Stimulated activated CD4-positive, alpha-beta T cell treated with anti-CD3 and anti-CD28 coated beads, Interleukin-1b, Interleukin-23, amount 100 ng/mL, for 48 hours (primary cell): ENCODE measurements at regions not wholly inside any gene's neighbourhood (a gene's known extent, or its start where the extent isn't known, plus 50 kb on each side); places are given as distances from the start of the nearest gene placed in this dataset.

Source experiments
- DNase-seq: peaks from one replicate; pipeline ENCODE4 v3.0.0-alpha.2; 2020

DNA sequence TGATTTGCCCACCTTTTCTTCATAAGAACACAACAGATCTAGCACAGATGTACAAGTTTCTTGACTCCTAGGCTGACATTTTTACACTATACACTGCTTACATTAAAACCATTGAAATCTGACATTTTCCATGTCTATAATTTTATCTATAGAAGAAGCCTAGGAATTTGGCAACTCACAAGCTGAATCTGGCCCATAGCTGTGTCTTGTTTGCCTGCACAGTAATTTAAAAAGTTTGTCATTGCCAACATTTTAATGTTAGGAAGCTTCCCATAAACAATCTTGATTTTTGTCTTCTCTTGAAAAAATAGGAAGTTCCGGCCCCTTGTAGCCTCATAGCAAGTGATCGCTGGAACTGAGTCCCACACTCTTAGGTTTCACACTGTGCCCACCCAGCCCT lies 394.6 kb upstream of the AZI2 start:
- DNase-seq, result no peak

DNA sequence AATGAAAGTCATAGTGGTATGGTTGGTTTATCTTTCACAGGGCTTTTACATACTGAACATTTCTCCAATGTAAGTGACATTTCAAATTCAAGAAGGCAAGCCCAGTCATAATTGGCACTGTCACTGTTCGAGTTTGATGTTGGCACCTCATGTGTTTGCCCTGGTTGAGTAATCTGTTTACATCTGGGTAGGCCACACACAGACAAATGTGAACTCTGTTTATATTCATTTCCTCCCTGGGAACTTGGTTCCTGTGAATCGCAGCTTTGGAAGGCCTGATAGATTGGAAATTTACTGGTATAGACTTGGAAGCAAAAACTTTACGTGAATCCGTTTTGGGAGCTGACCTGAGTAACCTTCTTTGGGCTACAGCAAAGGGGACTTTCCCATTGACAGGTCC lies 395.2 kb upstream of the AZI2 start:
- DNase-seq, result no peak

DNA sequence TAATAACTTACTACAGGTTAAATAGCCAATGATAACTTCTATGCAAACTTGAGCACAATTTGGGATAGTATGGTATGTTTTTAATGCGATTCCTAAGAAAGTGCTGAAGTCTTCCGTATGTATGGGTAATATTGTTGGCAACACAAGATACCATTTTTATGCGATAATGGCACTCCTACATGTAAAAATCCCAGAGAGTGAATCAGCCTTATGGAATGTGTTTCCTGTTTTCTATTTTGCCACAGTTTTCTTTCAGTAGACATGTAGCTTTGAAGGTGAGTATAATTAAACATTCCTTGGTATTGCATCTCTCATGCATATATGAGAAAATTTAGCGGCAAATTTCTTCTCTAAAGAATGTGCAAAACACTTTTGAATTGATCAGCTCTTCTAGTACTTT lies 396.8 kb upstream of the AZI2 start:
- DNase-seq, result no peak

DNA sequence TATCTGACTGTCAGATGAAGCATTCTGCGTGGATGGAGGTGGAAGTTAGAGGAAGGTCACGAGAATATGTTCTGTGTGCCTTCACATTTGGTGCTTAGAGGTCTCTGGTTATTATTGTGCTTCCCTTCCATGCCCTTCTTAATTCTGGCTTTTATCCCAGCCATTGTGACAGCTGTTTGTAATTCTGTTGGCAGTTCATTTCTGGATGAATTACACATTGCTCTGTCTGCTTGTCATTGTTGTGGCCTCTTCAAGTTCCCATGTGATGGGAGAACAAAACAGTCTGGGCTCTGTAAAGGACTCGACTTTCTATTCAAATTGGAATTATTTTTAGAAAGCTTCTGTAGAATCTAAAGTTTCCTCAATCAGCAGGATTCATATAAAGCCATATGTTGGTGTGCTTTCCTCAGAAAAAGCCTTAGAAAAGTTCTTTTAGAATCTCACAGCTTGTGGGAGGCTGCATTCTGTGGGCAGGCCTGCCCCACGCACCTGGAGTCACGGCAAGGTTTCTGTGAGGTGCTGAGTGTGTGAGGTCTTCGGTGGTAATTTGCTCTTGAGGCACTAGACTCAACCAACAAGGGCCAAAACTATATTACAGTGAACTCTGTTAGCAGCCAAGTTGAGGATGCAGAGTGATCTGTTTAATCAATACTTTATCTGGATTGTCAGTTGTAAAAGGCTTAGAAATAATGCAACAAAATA lies 397.4 kb upstream of the AZI2 start:
- DNase-seq, result no peak

DNA sequence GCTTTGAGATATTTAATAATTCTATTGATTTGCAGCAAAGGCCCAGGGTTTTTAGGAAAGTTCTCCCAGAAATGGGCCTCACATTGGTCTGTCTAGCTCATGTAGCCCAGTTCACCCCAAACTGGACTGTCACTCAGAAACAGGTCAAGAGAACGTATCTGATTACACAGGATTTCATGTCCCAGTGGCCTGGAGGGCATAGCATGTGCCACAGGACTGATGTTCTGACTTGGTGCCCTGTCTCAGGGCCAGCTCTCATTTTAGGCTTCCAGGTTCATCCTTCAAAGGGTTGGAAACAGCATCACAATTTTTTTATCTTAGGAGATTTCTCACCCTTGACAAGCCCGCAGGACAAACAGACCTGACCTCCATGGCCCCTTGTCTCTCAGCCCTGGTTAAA lies 398.4 kb upstream of the AZI2 start:
- DNase-seq, result no peak

DNA sequence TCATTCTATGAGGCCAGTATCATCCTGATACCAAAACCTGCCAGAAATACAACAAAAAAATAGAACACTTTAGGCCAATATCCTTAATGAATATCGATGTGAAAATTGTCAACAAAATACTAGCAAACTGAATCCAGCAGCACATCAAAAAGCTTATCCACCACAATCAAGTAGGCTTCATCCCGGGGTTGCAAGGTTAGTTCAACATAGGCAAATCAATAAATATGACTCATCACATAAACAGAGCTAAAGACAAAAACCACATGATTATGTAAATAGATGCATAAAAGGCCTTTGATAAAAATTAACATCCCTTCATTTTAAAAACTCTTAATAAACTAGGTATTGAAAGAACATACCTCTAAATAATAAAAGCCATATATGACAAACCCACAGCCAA lies 403.2 kb upstream of the AZI2 start:
- DNase-seq, result no peak

DNA sequence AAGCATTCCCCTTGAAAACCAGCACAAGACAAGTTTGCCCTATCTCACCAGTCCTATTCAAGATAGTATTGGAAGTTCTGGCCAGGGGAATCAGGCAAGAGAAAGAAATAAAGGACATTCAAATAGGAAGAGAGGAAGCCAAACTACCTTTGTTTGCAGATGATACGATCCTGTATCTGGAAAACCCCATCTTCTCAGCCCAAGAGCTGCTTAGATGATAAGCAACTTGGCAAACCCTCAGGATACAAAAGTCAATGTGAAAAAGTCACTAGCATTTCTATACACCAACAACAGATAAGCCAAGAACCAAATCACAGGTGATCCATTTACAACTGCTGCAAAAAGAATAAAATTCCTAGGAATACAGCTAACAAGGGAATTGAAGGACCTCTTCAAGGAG lies 403.7 kb upstream of the AZI2 start:
- DNase-seq, result no peak

DNA sequence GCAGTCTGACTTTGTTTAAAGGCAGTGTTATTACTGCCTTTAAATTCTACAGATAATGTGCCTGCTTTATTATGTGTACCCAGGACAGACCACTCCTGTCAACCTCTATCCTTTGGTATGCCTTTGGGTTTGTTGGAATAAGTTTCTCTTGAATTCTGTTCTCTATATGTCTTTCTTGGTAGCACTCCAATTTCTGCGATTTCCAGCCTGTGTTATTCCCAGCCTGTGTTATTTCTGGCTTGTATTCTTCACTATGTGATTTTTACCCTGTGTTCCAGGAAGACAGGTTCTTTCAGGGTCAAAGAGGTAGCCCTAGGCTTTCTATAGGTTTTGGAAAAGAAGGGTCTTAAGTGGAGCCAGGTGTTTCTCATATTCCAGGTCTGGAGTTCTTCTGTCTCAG lies 407.4 kb upstream of the AZI2 start:
- no peak for DNase-seq

DNA sequence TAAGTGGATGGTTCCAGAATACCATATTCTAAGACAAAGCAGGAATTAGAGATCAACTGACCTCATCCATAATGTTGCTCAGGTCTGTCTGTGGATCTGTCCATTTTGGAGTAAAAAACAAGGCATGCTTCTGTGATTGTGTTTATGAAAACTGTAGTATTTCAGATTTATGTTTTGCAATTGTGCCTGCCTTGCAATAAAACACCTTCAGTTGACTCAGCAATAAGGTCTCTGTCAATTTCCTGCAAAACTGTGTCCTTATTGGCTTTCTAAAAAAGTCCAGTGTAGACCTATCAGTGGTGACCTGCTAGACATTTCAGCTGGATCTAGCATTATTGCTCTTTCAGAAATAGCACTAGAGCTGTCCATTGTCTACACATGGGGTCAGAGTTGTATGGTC lies 409.5 kb upstream of the AZI2 start:
- DNase-seq, result no peak

DNA sequence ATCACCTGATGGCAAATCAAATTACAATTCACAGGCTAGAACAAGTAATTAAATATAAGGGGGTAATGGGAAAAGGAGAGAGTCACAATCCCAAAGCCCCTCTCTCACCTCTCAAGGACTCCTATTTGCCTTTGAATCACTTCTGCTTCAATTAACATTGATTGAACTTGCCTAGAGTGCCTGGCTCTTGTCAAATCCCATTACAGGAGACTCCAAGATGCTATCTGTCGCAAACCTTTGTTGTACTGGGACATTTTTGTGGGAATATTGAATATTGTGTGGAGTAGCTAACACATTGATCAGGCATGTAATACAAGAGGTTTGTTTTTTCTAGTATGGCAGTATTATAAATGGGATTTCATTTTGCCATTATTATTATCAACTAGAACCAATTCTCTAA lies 412.8 kb upstream of the AZI2 start:
- DNase-seq, result no peak

DNA sequence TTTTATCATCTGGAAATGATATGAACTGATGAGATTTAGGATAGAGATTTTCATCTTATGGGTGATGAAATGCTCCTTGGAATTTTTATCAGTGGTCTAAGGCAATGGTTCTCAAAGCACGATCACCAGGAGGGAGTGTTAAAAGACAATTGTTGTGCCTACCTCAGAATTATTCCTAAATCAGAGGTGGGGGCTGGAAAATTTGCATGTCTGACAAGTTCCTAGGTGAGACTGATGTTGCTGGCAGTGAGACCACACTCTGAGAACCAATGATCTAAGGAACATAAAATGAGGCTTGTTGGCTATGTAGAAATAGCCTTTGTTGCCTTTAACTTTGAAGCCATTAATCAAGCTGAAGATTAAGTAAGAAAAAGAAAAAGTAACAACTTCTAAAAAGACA lies 416.6 kb upstream of the AZI2 start:
- no peak for DNase-seq

DNA sequence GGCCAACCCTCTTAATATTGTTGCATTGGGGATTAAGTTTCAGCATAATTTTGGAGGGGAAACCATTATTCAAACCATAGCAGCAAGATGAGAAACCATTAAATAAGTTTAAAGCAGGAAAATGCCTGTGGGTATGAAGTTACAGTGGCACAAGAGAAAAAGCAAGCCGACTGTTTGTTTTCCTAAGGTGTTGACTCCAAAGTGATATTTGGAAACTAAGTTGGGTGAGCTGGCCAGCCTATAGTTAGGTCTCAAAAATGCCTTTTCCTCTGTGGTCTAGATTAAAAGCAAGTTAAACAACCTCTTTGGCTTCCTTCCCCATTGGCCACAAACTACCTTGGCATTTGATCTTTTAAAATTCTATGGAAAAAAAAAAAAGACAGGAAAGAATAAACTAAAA lies 419.8 kb upstream of the AZI2 start:
- DNase-seq, result no peak

DNA sequence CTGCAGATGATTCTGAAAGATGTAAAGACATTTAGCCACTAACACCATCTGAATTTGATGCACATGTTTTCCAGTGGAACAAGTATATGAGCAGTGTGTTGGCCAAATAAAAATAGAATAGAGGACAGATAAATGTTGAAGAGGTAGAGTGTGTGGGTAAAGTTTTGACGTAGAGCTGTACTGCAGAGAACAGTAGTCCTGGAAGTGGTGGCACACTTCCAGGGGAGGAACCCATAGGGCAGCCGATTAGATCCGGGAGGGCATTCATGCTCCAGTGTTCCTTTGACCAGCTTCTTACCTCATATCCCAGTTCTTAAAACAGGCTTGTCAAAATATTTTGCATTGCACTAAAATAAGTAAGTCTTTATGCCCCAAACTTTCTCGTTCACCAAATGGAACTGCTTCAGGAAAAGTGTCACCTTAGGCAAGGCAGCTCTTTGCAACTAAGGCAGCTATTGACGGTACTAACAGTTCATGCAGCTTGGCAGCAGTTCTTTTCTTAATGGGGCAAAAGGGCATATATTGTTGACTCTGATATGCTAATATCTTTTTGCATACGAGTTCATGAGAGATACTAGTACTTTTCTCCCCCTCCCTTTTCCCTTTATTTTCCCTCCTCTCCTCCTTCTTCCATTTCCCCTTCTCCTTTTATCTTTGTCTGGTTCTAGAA lies 429.3 kb upstream of the AZI2 start:
- no peak for DNase-seq

DNA sequence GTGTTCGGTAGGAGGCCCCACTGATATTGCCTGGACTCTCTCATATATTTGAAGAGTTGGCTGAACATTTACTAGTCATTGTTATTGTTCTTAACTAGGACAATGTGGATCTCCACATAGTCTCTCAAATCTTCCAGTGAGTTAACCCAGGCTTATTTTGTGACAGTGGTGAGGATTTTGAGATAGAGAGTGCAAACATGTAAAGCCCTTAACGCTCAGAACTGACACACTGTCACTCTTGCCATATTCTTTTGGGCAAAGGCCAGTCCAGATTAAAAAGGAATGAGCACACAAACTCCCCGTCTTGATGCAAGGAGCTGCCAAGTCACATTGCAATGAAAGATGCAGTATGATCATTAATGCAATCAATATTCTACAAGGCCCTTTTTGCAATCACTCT lies 431.9 kb upstream of the AZI2 start:
- DNase-seq, result no peak

DNA sequence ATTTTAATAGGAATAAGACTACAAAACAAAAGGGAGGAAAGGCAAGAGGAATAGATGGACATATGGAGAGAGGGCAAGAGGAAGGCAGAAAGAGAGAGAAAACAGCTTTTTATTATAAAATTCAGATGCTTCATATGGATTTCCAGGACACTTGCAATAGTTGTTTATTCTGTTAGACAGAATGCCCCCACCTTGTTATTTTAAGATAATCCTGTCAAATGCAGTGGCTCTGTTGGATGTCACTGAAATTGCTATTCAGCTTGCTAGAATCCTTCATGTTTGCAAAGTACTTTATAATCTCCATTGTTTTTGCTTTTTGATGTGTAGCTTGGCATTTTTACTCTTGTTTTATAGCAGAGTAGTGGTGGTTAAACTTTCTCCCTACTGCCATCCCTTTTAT lies 432.4 kb upstream of the AZI2 start:
- no peak for DNase-seq

DNA sequence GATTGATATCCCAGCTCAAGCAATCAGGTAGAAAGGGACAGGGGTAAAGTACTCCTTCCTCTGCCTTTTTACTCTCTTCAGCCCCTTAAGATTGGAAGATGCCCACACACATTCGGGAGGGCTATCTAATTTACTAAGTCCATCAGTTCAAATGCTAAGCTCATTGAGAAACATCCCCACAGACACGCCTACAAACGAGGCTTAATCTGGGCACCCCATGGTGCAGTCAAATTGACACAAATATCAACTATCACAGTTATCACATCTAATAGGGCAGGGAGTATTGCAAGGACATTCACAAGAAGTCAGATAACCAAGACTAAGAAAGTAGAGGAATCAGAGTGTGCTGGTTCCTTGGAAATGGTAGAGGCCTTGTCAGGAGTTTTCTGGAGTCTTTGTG lies 437.8 kb upstream of the AZI2 start:
- no peak for DNase-seq

DNA sequence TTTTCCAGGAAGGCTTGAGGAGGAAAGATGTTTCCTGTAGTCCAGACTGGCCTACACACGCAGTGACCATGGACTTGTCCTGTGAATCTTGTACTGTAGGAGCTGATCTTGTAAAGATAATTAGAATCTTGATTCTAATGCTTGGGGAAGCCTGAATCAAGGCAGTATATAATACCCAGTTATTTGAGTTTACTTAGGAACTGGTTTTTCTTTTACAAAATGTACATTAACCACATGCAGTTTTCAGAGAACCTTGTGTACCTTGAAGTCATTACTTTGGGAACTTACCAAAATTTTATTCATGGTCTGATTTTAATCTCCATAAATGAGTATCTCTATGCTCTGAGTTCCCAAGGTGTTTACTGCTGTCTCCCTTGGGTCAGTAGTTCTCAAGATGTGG lies 439.9 kb upstream of the AZI2 start:
- DNase-seq, result no peak

DNA sequence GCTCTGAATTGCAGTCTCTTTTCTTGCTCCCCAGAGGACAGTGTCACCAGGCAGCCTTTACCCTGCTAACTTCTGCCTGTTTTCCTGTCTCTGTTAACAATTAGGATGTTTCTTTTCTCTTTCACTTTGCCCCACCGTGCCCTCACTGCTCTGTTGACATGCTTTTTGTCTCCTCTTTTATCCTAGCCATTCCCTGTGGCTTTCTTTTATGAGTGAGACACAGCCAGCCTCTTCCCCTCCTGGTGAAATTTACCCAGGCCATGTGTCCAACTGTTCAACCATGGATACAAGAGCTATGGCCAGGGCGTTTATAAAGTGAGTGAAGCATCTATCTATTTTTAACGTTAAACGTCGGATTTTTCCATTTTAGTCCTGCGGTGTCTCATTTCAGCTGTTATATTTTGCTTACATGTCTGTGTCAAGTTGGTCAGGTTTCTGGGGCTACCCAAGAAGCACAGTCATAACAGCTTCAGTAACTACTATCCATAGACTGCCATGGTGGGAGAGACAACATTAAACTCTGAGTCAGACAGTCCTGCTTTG lies 443.2 kb upstream of the AZI2 start:
- DNase-seq, result no peak

DNA sequence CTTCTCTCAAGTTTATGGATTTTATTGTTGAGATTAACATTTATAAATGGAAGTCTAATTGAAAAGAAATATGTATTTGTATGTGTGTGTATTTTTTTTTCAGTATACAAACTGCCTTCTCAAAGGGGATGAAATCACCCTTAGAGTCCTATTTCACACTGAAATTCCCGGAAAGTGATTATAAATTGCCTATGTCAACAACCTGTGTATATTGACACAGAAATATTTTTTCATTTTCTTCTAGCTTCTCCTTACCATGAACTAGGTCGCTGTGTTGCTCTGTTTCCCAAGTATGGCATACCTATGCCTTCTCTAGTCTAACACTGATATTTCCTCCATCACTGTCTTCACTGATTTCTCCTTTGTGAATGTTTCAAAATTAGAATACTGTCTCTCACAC lies 444.0 kb upstream of the AZI2 start:
- DNase-seq, result no peak

DNA sequence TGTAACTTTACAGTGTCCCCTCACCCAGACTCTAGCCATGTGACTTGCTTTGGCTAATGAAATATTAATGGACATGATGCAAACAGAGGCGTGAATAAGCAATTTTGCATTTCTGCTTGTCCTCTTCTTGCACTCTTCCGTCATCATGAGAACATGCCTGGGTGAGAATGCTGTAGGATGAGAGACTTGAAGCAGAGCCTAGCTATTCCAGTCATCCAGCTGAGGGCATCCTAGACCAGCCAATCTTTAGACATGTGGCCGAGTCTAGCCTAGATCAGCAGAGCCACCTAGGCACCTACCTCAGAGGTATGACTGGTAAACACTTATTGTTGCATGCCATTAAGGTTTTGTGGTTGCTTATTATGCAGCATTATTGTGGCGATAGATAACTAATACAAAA lies 450.5 kb upstream of the AZI2 start:
- DNase-seq, result no peak

DNA sequence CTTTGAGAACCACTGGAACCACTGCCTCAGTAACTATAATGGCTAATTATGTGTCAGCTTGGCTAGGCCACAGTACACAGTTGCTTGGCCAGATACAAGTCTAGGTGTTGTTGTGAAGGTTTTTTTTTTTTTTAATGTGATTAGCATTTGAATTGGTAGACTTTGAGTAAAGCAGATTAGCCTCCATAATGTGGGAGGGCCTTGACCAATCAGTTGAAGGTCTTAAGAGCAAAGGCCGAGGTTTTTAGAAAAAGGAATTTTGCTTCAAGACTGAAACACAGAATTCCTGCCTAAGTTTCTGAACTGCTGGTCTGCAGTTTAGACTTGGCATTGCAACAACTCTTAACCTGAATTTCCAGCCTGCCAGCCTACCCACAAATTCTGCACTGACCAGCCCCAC lies 451.6 kb upstream of the AZI2 start:
- no peak for DNase-seq

DNA sequence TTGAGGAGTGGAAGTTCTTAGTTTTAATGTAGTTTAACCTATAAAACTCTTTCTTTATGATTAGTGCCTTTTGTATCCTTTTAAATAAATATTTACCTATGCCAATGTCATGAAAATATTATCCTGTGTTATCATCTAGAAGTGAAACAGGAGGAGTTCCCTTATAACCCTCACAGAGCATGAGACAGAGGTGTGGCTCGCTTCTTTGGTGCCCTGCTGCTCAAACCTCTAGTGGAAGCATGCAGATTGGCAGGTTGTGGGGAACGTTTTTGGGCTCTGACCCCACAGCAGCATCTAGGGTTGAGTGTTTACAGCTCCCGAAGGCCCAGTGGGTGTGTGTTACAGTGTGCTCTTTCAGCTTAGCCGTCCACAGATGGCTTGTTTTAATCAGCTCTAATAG lies 459.4 kb upstream of the AZI2 start:
- DNase-seq, result no peak

DNA sequence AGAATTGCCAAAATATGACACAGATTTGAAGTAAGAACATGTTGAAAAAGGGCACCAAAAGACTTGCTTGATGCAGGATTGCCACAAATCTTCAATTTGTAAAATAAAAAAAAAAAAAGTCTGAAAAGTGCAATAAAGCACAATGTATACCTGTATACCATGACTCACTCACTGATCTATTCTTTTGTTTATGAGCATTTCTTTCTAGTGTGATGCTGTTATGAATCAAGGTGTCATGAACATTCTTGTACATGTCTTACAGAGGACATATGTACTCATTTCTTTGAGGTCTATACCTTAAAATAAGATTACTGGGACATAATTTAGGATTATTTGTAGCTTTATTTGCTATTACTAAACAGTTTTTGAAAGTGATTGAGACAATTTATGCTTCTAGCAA lies 464.9 kb upstream of the RBMS3 start:
- DNase-seq, result no peak

DNA sequence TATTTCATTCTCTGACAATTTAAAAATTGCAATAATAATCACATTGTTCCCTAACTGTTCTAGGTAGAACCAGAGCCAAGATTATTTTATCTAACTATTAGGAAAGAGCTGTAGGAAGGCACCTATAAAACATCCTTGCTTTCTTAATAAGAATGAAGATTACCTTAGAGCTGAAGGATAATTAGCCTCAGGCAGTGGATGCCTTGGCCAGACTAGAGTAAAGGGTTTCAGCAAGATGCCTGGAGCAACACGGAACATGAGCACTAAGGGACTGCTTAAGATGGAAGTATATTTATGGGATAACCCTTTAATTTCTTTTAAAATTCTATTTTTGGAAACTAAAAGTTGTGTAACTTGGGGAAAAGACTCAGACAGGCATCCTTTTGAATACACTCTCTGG lies 456.6 kb upstream of the RBMS3 start:
- DNase-seq, result no peak

DNA sequence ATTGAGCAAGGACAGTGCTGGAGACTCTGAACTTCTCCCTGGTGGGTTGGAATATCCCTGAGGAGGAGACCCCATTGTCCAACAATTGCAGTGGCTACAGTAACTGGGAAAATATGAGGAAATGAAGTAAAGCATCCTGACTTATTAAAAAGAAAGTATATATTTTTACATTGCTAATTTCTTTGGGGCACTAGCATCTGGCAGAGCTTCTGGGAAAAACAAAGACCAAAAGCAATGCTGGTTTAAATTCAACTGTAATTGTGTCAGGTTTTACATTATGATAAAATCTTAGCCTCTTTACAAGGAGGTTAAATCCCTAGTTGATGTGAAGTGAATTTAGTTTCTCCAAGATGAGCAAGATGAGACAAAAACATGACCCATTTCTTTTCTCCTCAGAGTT lies 454.0 kb upstream of the RBMS3 start:
- DNase-seq, result no peak
